Stimulated activated memory B cell treated with anti-CD40 and anti-IgM and Interleukin-4, amounts not matched to agents 10 μg/mL and 1 μg/mL and 100 μg/mL, for 72 hours (primary cell): ENCODE measurements at regions not wholly inside any gene's neighbourhood (a gene's known extent, or its start where the extent isn't known, plus 50 kb on each side); places are given as distances from the start of the nearest gene placed in this dataset.

Experiments
- ATAC-seq: fragments of 150-1000 bp; cut with Tn5 transposase; 2 replicates; pipeline ENCODE4 v1.10.0; 2021
- H3K27ac Mint-ChIP-seq: one replicate; pipeline ENCODE4 v1.8.0; 2022; ENCODE audit warnings: mild to moderate bottlenecking, mixed read lengths
- H3K27me3 Mint-ChIP-seq: one replicate; pipeline ENCODE4 v1.8.0; 2022; ENCODE audit warnings: mixed read lengths
- H3K36me3 Mint-ChIP-seq: one replicate; pipeline ENCODE4 v1.8.0; 2022; ENCODE audit warnings: mixed read lengths
- H3K4me1 Mint-ChIP-seq: one replicate; pipeline ENCODE4 v1.8.0; 2022; ENCODE audit warnings: mixed read lengths
- H3K4me3 Mint-ChIP-seq: one replicate; pipeline ENCODE4 v1.8.0; 2022; ENCODE audit warnings: mild to moderate bottlenecking, moderate library complexity, mixed read lengths
- H3K9me3 Mint-ChIP-seq: one replicate; pipeline ENCODE4 v1.8.0; 2022; ENCODE audit warnings: mixed read lengths

DNA sequence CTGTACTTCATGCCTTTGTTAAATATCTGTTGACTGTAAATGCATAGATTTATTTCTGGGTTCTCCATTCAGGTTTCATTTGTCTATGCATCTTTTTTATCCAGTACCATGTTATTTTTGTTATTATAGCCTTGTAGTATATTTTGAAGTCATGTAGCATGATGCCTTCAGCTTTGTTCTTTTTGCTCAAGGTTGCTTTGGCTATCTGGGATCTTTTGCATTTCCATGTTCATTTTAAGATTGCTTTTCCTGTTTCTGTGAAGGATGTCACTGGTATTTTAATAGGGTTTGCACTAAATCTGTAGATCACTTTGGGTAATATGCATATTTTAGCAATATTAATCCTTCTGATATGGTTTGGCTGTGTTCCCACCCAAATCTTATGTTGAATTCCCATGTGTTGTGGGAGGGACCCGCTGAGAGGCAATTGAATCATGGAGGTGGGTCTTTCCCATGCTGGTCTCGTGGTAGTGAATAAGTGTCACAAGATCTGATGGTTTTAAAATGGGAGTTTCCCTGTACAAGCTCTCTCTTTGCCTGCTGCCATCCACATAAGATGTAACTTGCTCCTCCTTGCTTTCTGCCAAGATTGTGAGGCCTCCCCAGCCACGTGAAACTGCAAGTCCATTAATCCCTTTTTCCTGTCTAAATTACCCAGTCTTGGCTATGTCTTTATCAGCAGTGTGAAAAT lies 302.8 kb upstream of the SEMA3C start:
- Mint-ChIP-seq H3K9me3 (peaks cover 7% of the 10 kb centered on the region), H3K4me1 (no peaks in the 10 kb centered on the region), H3K4me3 (no peak overlapping the region), H3K27me3 (no peaks in the 10 kb centered on the region), H3K36me3 (no peaks in the 10 kb centered on the region), H3K27ac (no peak overlapping the region)
- ATAC-seq = no peak

DNA sequence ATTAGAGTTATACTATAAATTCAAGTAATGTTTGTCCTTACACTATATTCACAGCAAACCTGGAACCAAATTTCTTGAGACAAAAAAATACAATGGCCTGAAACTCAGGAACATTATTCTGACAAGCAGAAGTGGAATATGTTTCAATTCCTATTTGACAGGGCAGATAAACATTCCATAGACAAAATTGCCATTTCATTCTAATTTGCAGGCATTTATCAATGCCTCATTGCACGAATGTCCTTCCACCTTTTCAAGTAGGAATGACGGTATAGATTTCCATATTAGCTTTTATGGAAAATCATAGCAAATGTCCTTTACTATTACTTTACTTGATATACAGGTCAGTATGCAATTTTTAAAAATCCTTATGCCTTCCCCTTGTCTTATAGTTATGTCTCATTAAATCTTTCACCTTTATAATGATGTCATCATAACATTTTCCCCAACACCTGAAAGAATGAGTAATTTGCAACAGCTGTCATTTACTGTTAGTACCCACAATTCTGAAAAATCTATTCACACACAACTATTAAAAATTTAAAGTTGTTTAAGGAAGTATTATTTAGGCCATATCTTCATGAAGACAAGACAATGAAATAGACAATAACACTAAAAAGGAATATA lies 299.7 kb upstream of the SEMA3C start:
- no peak overlapping the region for H3K27ac Mint-ChIP-seq
- no peak for ATAC-seq
- no peaks in the 10 kb centered on the region for H3K4me1 Mint-ChIP-seq

GRCh38 chr7:81213394-81213793 lies 294.5 kb upstream of the SEMA3C start:
- ATAC-seq = no peak
- Mint-ChIP-seq H3K36me3 (no peaks in the 10 kb centered on the region), H3K4me1 (no peaks in the 10 kb centered on the region), H3K4me3 (no peak overlapping the region), H3K27me3 (no peaks in the 10 kb centered on the region), H3K27ac (no peak overlapping the region), H3K9me3 (no peaks in the 10 kb centered on the region)

More for the DNA sequence above, 299.7 kb upstream of the SEMA3C start:
- Mint-ChIP-seq H3K4me3 (no peak overlapping the region), H3K36me3 (no peaks in the 10 kb centered on the region), H3K27me3 (no peaks in the 10 kb centered on the region), H3K9me3 (peaks cover 7% of the 10 kb centered on the region)

DNA sequence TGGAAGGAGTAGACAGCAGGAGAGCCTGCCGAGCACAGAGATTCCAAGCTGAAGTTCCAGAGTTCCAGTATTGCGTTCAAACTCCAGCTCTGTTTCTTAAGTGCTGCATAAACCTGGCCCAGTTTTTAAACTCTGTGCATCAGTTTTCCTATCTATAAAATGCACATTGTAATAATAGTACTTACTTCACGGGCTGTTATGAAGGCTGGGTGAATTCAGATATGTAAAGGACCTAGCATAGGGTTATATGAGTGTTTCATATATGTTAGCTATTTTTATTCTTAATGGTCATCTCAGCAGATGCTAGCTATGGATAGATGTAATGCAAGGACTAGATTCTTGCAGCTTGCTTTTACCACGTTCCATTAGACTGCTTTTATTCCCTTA lies 293.1 kb upstream of the SEMA3C start:
- no peaks in the 10 kb centered on the region for H3K9me3 Mint-ChIP-seq
- no peak overlapping the region for H3K27ac Mint-ChIP-seq
- H3K4me1 Mint-ChIP-seq = no peaks in the 10 kb centered on the region
- no peak overlapping the region for H3K4me3 Mint-ChIP-seq
- no peaks in the 10 kb centered on the region for H3K27me3 Mint-ChIP-seq
- no peak for ATAC-seq
- no peaks in the 10 kb centered on the region for H3K36me3 Mint-ChIP-seq

DNA sequence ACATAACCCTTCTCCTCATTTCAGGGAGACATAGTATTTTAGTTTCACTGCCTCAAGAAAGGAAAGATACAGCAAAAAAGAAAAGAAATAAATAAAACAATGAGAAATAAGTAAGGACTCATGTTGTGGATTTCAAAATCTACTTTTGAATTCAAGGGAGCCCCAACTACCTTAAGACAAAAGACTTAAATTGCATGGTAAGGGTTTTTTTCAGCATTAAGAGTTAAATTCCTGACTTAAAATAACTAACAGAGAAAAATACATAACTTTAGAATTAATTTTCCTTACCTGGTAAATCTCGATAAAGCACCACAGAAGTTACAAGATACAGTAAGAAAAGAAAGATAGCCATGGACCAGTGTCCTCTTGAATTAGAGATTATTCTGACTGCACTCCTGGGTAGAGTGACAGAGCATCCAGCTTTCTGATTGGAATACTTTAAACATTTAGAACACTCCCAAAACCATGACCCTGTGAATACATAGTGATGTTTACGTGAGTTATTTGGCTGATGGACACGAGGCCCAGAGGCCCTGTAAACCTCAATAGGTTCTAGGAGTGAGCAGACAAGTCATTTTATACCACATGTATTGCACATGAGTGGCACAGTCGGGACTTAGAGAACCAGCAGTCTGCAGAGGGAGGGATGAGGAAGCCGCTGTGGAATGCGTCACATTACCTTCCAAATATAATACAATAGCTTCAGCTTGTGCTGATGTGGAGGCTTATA lies 292.5 kb upstream of the SEMA3C start:
- Mint-ChIP-seq H3K36me3 (no peaks in the 10 kb centered on the region), H3K9me3 (peaks cover under 1% of the 10 kb centered on the region), H3K27ac (no peak overlapping the region), H3K4me3 (no peak overlapping the region), H3K4me1 (no peaks in the 10 kb centered on the region), H3K27me3 (no peaks in the 10 kb centered on the region)
- ATAC-seq = no peak

DNA sequence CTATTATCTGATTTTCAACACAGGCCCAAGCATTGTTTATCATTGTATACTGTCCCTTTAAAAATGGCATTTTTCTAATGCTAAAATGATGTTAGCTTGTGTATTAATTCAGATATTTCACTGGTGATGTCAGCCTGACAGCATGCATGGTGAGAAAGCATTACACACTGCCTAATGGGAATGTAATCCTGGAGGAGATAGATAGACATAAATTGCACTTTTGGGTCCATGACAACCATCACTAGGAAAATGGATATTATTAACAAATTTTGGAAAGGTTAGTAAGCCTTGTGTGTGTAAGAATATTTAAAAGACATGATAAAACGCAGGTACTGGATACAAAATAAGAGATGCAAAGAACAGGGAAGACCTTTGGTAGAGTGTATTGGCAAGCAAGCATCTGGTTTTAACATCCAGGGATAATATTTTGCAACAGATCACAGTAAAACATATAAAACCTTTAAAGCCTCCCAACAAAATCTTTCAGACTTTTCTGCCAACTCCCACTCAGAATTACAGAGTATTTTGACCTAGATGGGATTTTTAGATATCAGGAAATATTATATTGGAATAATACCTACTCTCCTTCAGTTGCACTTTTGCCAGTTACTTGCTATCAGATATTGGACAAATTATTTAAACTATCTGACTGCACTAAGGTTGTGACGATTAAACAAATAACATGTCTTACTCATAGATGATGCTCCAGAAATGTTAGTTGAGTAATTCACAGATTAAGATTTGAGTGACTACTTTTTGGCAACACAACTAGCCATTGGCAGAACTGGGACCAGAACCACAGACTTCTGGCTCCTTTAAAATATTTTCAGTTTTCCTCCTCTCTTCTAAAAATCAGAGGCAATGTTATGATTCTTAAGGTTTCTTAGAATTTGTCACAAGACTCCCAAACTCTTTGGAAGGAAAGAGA lies 291.6 kb upstream of the SEMA3C start:
- H3K9me3 Mint-ChIP-seq = peaks cover 2% of the 10 kb centered on the region

DNA sequence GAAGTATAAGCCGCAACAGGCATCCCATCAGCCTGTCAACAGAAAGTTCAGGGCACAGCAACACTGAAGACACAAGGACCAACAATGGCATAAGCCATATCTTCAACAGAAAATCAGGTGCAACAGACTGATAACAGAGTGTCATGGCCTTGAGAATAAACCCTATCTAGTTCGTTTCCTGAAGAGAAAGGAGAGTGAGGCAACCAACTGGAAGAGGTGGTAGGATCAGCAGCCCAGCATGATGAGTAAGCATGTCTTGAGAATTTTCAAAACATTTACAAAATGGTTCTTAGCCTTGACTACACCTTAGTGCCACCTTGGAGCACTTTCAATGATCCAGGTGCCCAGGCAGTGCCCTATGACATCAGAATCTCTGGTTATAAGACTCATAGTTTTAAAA lies 290.2 kb upstream of the SEMA3C start:
- no peak for ATAC-seq
- H3K9me3 Mint-ChIP-seq = peaks cover 6% of the 10 kb centered on the region
- no peaks in the 10 kb centered on the region for H3K4me1 Mint-ChIP-seq
- no peak overlapping the region for H3K4me3 Mint-ChIP-seq
- H3K27ac Mint-ChIP-seq = no peak overlapping the region
- H3K36me3 Mint-ChIP-seq = no peaks in the 10 kb centered on the region
- H3K27me3 Mint-ChIP-seq = no peaks in the 10 kb centered on the region

More for the DNA sequence above, 291.6 kb upstream of the SEMA3C start:
- Mint-ChIP-seq H3K4me1 (no peaks in the 10 kb centered on the region), H3K27ac (no peak overlapping the region), H3K27me3 (no peaks in the 10 kb centered on the region), H3K36me3 (no peaks in the 10 kb centered on the region), H3K4me3 (no peak overlapping the region)
- ATAC-seq = no peak

DNA sequence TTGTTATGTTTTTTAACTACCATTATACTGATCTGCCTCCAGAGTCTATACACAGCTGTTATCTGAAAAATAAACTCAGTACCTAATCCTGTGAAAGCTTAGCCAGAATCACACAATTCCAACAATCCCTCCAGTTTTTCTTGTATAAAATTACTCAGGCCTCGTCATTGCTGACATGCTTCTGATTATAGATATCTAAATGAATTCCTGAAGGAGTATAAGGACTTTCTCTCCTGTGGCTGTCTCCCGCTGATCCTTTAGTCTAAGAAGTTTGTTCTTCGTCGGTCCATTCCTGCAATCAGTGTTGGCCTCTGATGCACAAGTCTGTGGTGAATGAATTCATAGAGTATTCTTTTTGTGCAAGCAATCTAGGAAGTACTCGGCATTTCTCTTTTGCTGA lies 288.9 kb upstream of the SEMA3C start:
- ATAC-seq = no peak
- Mint-ChIP-seq H3K36me3 (no peaks in the 10 kb centered on the region), H3K27ac (no peak overlapping the region), H3K9me3 (peaks cover 6% of the 10 kb centered on the region), H3K4me1 (no peaks in the 10 kb centered on the region), H3K27me3 (no peaks in the 10 kb centered on the region), H3K4me3 (no peak overlapping the region)

DNA sequence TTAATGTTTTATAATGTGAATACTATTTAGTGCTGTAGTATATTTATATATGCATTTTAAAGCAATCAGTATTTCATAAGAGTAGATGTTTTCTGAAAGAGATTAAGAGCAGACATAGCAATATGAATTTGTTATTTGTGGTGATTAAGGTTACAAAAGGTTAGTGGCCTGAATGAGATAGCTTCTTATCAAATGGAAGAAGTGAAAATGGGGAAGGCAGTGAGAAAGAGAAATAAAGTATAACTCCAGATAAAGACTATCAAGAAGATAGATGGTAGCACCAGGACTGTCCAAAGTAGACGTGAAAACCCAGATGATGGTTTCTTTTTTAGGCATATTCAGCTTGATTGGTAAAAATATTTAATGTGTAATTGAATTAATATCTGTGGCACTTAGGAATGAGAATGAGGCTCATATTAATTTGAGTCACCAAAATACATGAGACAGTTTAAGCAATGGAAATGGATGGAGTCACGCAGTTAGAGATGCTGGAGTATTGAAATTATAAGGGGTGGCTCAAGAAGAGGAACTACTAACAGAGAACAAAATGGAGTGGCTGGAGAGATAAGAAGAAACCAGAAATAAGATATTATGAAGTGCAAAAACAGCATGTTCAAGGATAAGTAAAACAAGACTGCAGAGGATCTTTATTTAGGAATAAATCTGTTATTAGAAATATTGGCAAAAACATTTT lies 288.0 kb upstream of the SEMA3C start:
- peaks cover 6% of the 10 kb centered on the region for H3K9me3 Mint-ChIP-seq
- no peak for ATAC-seq
- H3K27me3 Mint-ChIP-seq = no peaks in the 10 kb centered on the region
- H3K4me3 Mint-ChIP-seq = no peak overlapping the region
- no peak overlapping the region for H3K27ac Mint-ChIP-seq
- H3K4me1 Mint-ChIP-seq = no peaks in the 10 kb centered on the region
- H3K36me3 Mint-ChIP-seq = no peaks in the 10 kb centered on the region

DNA sequence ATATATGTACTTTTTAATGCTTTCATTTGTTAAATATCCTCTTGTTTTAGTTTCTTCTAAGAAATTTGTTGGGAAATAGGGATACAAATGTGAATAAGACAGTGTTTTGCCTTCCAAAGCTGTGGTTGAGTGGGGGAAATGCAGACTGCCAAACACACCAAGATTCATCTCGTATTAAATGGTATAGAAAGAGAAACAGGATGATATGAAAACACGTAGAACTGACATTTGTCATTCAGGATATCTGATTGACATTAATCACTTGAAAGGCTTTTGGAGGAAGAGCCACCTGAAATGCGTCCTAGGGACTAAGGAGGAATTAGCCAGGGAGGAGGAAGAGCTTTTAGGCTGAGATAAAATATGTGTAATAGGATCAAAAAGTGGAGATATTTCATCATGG lies 287.4 kb upstream of the SEMA3C start:
- Mint-ChIP-seq H3K36me3 (no peaks in the 10 kb centered on the region), H3K27ac (no peak overlapping the region)
- no peak for ATAC-seq

DNA sequence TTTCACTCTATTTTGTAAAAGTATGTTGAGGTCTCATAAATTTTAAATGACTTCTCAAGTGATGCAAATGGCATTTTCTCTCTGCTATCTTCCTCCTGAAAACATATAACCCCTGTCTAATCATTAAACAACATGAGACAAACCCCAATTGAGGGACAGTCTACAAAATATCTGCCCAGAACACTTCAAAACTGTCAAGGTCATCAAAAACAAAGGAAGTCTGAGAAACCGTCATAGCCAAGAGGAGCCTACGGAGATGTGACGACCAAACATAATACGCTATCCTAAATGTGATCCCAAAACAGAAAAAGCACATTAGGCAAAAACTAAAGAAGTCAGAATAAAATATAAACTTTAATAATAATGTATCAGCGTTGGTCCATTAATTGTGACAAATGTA lies 282.3 kb upstream of the SEMA3C start:
- H3K27me3 Mint-ChIP-seq = no peaks in the 10 kb centered on the region
- no peak overlapping the region for H3K4me3 Mint-ChIP-seq
- H3K36me3 Mint-ChIP-seq = no peaks in the 10 kb centered on the region
- no peak overlapping the region for H3K27ac Mint-ChIP-seq
- ATAC-seq = no peak
- peaks cover 7% of the 10 kb centered on the region for H3K9me3 Mint-ChIP-seq
- no peaks in the 10 kb centered on the region for H3K4me1 Mint-ChIP-seq

More for the DNA sequence above, 287.4 kb upstream of the SEMA3C start:
- peaks cover 6% of the 10 kb centered on the region for H3K9me3 Mint-ChIP-seq
- no peak overlapping the region for H3K4me3 Mint-ChIP-seq
- H3K27me3 Mint-ChIP-seq = no peaks in the 10 kb centered on the region
- H3K4me1 Mint-ChIP-seq = no peaks in the 10 kb centered on the region

DNA sequence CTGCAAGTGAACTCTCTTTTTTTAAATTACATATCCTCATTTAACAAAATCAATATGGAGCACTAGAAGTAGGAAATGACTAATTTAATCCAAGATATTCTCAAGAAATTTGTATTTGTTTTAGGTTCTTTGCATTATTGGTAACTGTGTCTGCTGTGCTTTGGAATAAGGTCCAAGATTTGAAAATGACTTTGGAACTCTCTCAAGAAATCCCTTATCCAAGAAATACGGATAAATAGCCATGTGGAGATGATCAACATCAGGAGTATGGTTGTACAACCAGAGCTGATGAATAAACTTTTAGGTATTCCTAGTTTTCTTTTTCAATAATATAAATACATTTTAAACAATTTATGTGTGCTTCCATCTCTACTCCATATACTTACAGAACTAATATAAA lies 279.9 kb upstream of the SEMA3C start:
- Mint-ChIP-seq H3K4me1 (no peaks in the 10 kb centered on the region), H3K27me3 (no peaks in the 10 kb centered on the region), H3K27ac (no peak overlapping the region), H3K36me3 (no peaks in the 10 kb centered on the region), H3K4me3 (no peak overlapping the region), H3K9me3 (peaks cover 8% of the 10 kb centered on the region)
- no peak for ATAC-seq

DNA sequence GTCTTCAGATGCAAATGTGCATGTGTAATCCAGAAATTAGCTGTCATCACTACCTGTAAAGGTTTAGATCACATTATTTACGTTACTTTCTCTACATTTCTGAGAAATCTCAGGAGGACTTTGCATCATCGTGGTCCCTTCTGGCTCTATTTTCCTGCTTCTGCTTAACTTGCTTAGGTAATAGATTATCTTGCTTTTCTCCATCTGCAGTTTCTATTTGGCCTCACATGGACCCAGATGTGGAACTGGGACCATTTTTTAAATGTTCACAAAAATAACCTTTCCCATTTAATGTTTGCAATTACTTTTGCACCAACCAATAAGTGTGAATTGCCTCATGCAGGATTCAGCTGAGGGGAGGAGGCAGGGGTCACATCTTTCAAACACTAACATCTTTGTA lies 278.4 kb upstream of the SEMA3C start:
- no peak overlapping the region for H3K4me3 Mint-ChIP-seq
- H3K27ac Mint-ChIP-seq = no peak overlapping the region
- H3K27me3 Mint-ChIP-seq = no peaks in the 10 kb centered on the region
- H3K9me3 Mint-ChIP-seq = peaks cover 10% of the 10 kb centered on the region
- ATAC-seq = no peak
- no peaks in the 10 kb centered on the region for H3K4me1 Mint-ChIP-seq
- no peaks in the 10 kb centered on the region for H3K36me3 Mint-ChIP-seq

- Mint-ChIP-seq H3K27ac (no peak overlapping the region), H3K27me3 (no peaks in the 10 kb centered on the region), H3K4me3 (no peak overlapping the region), H3K4me1 (no peaks in the 10 kb centered on the region), H3K36me3 (no peaks in the 10 kb centered on the region), H3K9me3 (peaks cover 10% of the 10 kb centered on the region)
- ATAC-seq = no peak
Observed at GRCh38 chr7:81195033-81195432, 276.2 kb upstream of the SEMA3C start.
